PC-3 (cell line): ENCODE measurements at regions not wholly inside any gene's neighbourhood (a gene's known extent, or its start where the extent isn't known, plus 50 kb on each side); places are given as distances from the start of the nearest gene placed in this dataset.

Experiments
- ATAC-seq: fragments of 200-7000 bp; cut with Tn5 transposase; 2 replicates; pipeline ENCODE4 v1.9.1; 2020; ENCODE audit warnings: mild to moderate bottlenecking, moderate library complexity
- BruUV-seq: library from RNA; stranded (reverse); fragments of 400-500 nt; replicated peaks from 2 replicates; lab custom pipeline; 2021; lab: Mats Ljungman, UMichigan
- CTCF ChIA-PET: fragments of 300-600 bp; sonication (Branson Sonifier 250); formaldehyde crosslinking; loops from one replicate; lab custom pipeline; 2022; ENCODE audit warnings: antibody characterized with exemption; lab: Charles Lee
- POLR2A ChIA-PET: fragments of 300-600 bp; sonication (Branson Sonifier 250); formaldehyde crosslinking; loops from one replicate; lab custom pipeline; 2022; ENCODE audit warnings: antibody characterized with exemption; ENCODE audit not compliant: unreplicated experiment; lab: Charles Lee
- DNase-seq: peaks from one replicate; pipeline ENCODE4 v3.0.0-alpha.2; 2015
- H2AFZ ChIP-seq: fragments of 300-600 bp; sonication (generic); 2 replicates; pipeline ENCODE4 v1.6.0; 2016; ENCODE audit warnings: antibody characterized with exemption, low read length
- H3F3A ChIP-seq: fragments of 300-600 bp; sonication (generic); one replicate; pipeline ENCODE4 v1.6.0; 2017; ENCODE audit warnings: antibody characterized with exemption, low read length, control low read depth, mild to moderate bottlenecking; ENCODE audit not compliant: unreplicated experiment
- H3K27ac ChIP-seq: fragments of 300-600 bp; sonication (generic); 2 replicates; pipeline ENCODE4 v1.5.1; 2016; ENCODE audit warnings: mild to moderate bottlenecking, low read length
- H3K27me3 ChIP-seq: fragments of 300-600 bp; sonication (generic); 2 replicates; pipeline ENCODE4 v1.6.1; 2016; ENCODE audit warnings: low read length, mixed read lengths
- H3K36me3 ChIP-seq: fragments of 300-600 bp; sonication (generic); 2 replicates; pipeline ENCODE4 v1.6.1; 2016; ENCODE audit warnings: low read depth, mixed run types, low read length, mixed read lengths
- H3K4me1 ChIP-seq: fragments of 300-600 bp; sonication (generic); 2 replicates; pipeline ENCODE4 v1.5.1; 2016; ENCODE audit warnings: low read length; ENCODE audit not compliant: insufficient read depth
- H3K4me2 ChIP-seq: fragments of 300-600 bp; sonication (generic); 2 replicates; pipeline ENCODE4 v1.6.0; 2016; ENCODE audit warnings: low read length
- H3K4me3 ChIP-seq: fragments of 300-600 bp; sonication (generic); 2 replicates; pipeline ENCODE4 v1.5.1; 2016; ENCODE audit warnings: mild to moderate bottlenecking, low read length, mixed read lengths
- H3K79me2 ChIP-seq: fragments of 300-600 bp; sonication (generic); 2 replicates; pipeline ENCODE4 v1.6.1; 2017; ENCODE audit warnings: low read length, mixed read lengths
- H3K9ac ChIP-seq: fragments of 300-600 bp; sonication (generic); 2 replicates; pipeline ENCODE4 v1.6.0; 2016; ENCODE audit warnings: mild to moderate bottlenecking, low read length
- H3K9me2 ChIP-seq: fragments of 300-600 bp; sonication (generic); replicated peaks from 2 replicates; pipeline ENCODE4 v1.6.1; 2016; ENCODE audit warnings: mixed run types, low read length, mixed read lengths
- H3K9me3 ChIP-seq: fragments of 300-600 bp; sonication (generic); 2 replicates; pipeline ENCODE4 v1.6.1; 2016; ENCODE audit warnings: low read length, mixed read lengths
- H4K20me1 ChIP-seq: fragments of 300-600 bp; sonication (generic); 2 replicates; pipeline ENCODE4 v1.6.1; 2016; ENCODE audit warnings: low read length, mixed read lengths
- EZH2 ChIP-seq: fragments of 300-600 bp; sonication (generic); IDR thresholded peaks from one replicate; pipeline ENCODE4 v1.6.1; 2017; ENCODE audit warnings: antibody characterized with exemption, mild to moderate bottlenecking, low read length; ENCODE audit not compliant: unreplicated experiment
- EZH2phosphoT487 ChIP-seq: fragments of 300-600 bp; sonication (generic); IDR thresholded peaks from 2 replicates; pipeline ENCODE4 v1.6.1; 2018; ENCODE audit warnings: mild to moderate bottlenecking, antibody characterized with exemption, low read length, borderline replicate concordance
- intact Hi-C: fragments of 100-400 bp; cut with micrococcal nuclease; formaldehyde crosslinking; loops from 2 replicates; pipeline ENCODE4 v1.9.0; 2023
- TF ChIP-seq, protein P1 (sequence below): fragments of 300-600 bp; sonication (generic); conservative IDR thresholded peaks from 2 replicates; pipeline ENCODE4 v1.5.1; 2017; ENCODE audit warnings: antibody characterized with exemption, low read depth, mild to moderate bottlenecking, low read length

DNA sequence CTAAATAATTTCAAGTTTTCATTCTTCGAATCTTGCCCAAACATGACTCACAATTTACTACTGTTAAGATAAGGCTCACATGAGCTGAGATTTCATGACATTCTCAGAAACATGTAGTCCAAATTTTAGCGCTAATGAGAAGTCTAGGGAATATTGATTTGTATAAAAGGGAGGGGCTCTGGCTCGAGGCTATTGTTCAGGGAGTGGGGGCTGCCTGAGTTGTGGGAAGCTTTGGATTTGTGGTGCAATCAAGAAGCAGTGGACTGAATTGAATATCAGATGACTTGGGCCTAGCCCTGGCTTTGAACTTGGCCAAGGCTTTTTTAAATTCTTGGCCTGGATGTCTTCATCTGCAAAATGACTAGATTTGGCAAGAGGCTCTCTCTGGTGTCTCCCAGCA lies 674.9 kb upstream of the FANCL start:
- ATAC-seq (no peak), DNase-seq (no peak)
- no peak for TF ChIP-seq EZH2
- no peak for TF ChIP-seq EZH2phosphoT487
- TF ChIP-seq, protein P1, sequence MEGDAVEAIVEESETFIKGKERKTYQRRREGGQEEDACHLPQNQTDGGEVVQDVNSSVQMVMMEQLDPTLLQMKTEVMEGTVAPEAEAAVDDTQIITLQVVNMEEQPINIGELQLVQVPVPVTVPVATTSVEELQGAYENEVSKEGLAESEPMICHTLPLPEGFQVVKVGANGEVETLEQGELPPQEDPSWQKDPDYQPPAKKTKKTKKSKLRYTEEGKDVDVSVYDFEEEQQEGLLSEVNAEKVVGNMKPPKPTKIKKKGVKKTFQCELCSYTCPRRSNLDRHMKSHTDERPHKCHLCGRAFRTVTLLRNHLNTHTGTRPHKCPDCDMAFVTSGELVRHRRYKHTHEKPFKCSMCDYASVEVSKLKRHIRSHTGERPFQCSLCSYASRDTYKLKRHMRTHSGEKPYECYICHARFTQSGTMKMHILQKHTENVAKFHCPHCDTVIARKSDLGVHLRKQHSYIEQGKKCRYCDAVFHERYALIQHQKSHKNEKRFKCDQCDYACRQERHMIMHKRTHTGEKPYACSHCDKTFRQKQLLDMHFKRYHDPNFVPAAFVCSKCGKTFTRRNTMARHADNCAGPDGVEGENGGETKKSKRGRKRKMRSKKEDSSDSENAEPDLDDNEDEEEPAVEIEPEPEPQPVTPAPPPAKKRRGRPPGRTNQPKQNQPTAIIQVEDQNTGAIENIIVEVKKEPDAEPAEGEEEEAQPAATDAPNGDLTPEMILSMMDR: no peak
- ChIA-PET CTCF (no interaction called here), POLR2A (no interaction called here)
- Histone ChIP-seq H3K9me2 (no peaks in the 10 kb centered on the region), H3F3A (no peaks in the 10 kb centered on the region), H3K79me2 (no peaks in the 10 kb centered on the region), H3K27ac (no peak overlapping the region), H2AFZ (no peak overlapping the region), H3K27me3 (peaks cover 75% of the 10 kb centered on the region), H3K4me1 (no peaks in the 10 kb centered on the region), H4K20me1 (no peaks in the 10 kb centered on the region), H3K36me3 (no peaks in the 10 kb centered on the region), H3K9ac (no peak overlapping the region), H3K4me2 (no peak overlapping the region), H3K4me3 (no peak overlapping the region), H3K9me3 (no peaks in the 10 kb centered on the region)
- intact Hi-C loops: no loop called here
- BruUV-seq: no TSS peak

DNA sequence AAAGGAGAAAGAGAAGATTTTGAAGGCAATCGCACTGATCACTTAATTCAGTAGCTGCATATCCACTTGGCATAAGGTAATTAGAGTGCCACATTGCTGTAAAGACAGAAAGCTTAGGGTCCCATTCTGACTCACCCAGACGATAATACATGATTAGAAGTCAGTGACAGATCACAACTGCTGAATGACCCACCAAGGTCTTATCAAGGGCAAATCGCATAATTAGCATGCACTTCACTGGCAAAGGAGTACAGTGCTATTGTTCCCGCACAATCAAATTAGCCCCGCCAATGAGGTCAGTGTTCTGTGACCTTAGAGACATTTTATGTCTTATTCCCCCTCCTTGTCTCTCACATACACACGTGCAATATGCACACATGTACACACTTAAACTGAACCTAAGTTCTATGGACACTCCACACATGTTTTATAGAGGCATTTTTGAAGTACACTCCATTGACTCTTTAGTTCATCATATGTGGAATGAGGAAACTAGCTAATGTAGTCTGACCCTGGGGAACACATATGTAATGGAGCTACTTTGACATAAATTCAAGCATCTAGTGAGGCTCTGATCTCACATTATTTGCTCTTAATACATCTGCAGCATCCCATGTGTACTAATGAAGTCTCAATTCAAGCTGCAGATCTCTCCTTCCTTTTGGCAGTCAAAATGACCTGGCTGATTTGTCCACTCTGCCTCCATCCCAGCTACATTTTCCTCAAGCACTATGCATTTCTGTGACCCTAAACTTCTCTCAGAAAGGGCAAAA lies 673.8 kb upstream of the FANCL start:
- Histone ChIP-seq H3K9ac (no peak overlapping the region), H3K36me3 (no peaks in the 10 kb centered on the region), H3K4me1 (no peaks in the 10 kb centered on the region), H2AFZ (no peak overlapping the region), H3K27me3 (peaks cover 77% of the 10 kb centered on the region), H3K79me2 (no peaks in the 10 kb centered on the region), H3K27ac (no peak overlapping the region), H3K9me2 (no peaks in the 10 kb centered on the region), H3K4me3 (no peak overlapping the region), H3K9me3 (no peaks in the 10 kb centered on the region), H4K20me1 (no peaks in the 10 kb centered on the region), H3F3A (no peaks in the 10 kb centered on the region), H3K4me2 (no peak overlapping the region)
- TF ChIP-seq EZH2phosphoT487: no peak
- TF ChIP-seq, protein P1: no peak
- no peak for TF ChIP-seq EZH2
- ATAC-seq (no peak), DNase-seq (no peak)
- no TSS peak for BruUV-seq
- ChIA-PET POLR2A (no interaction called here), CTCF (no interaction called here)
- intact Hi-C loops: no loop called here

DNA sequence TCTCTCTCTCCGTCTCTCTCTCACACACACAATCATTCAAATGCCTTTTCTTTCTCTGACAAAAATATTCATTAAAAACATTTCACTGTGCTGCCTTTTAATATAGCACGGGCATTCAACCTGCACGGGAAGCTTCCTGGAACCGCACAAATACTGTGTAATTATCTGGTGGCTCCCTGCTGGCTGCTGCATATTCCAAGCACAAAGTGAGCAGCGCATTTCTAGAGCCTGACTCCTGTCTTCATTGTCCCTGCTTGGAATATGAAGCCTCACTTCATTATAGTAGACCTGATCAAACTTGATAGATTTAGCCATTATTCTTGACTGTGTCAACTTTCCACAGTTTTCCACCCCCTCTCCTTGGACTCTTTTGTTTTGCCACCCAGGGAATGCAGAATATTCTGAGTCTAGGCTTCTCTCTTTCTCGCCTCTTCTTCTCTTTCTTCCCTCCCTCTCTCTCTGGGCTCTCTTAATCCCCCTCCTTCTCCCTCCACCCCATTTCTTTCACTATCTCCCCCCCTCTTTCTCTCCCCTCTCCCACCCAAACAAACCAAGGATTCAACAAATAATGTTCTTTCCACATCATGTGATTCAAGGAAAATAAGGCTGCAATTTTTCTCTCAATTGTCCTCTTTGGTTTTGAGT lies 672.1 kb upstream of the FANCL start:
- H3K4me1 ChIP-seq: no peaks in the 10 kb centered on the region
- intact Hi-C loops: no loop called here
- H3K9me3 ChIP-seq: no peaks in the 10 kb centered on the region
- ChIA-PET CTCF (no interaction called here), POLR2A (no interaction called here)
- TF ChIP-seq, protein P1: no peak
- TF ChIP-seq EZH2 (no peak), EZH2phosphoT487 (no peak)
- H4K20me1 ChIP-seq: no peaks in the 10 kb centered on the region
- no peak for DNase-seq
- H3K27me3 ChIP-seq: peaks cover 68% of the 10 kb centered on the region
- H3K36me3 ChIP-seq: no peaks in the 10 kb centered on the region
- no peaks in the 10 kb centered on the region for H3F3A ChIP-seq
- no peak overlapping the region for H3K9ac ChIP-seq
- H2AFZ ChIP-seq: no peak overlapping the region
- no peak overlapping the region for H3K4me3 ChIP-seq
- H3K9me2 ChIP-seq: no peaks in the 10 kb centered on the region
- H3K4me2 ChIP-seq: no peak overlapping the region
- no TSS peak for BruUV-seq
- H3K27ac ChIP-seq: no peak overlapping the region
- H3K79me2 ChIP-seq: no peaks in the 10 kb centered on the region
- no peak for ATAC-seq
